CMK (cell line): ENCODE measurements at regions not wholly inside any gene's neighbourhood (a gene's known extent, or its start where the extent isn't known, plus 50 kb on each side); places are given as distances from the start of the nearest gene placed in this dataset.

Source experiments
- DNase-seq: peaks from one replicate; pipeline ENCODE4 v3.0.0-alpha.2; 2010; ENCODE audit warnings: low read depth

DNA sequence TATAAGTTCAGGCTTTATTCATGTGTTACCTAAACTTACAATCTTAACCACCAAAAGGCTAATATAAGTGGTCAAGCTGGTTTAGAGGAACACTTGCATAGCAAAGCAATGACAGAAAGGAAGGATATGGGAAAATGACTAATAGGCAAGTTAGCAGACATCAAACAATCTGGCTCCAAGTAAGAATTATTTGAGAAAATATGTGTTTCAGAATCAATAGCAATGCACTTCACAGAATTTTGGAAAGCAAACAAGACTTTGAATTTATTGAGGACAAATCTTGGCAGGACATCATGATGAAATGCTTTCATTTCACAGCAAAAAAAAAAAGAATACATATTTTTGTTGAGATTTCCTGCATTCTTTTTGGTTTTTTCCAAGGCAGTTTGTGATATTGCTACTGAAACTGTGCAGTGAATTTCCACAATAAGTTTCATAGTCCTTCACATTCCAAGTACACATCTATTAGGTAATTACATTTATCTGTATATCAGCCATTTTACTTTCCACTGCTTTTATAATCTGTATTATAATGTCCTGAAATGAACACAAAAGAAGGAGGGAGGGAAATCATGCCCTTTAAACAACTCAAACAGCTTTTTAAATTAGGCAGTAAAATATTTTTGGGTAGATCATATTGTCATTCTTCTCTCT, 417.9 kb downstream of the NR2F1-AS1 start:
- no peak for DNase-seq

- no peak for DNase-seq
These were observed 419.1 kb downstream of the NR2F1-AS1 start for GRCh38 chr5:93161661-93162654.

GRCh38 chr5:93158841-93159240, 422.2 kb downstream of the NR2F1-AS1 start:
- no peak for DNase-seq

- no peak for DNase-seq
These were observed 424.5 kb downstream of the NR2F1-AS1 start for GRCh38 chr5:93156566-93156965.

- no peak for DNase-seq
These were observed 426.5 kb downstream of the NR2F1-AS1 start for GRCh38 chr5:93154535-93154934.

GRCh38 chr5:93153461-93153860, 427.6 kb downstream of the NR2F1-AS1 start:
- DNase-seq: no peak

GRCh38 chr5:93151896-93152295, 429.1 kb downstream of the NR2F1-AS1 start:
- no peak for DNase-seq

GRCh38 chr5:93151121-93151520, 429.9 kb downstream of the NR2F1-AS1 start:
- DNase-seq: no peak

DNA sequence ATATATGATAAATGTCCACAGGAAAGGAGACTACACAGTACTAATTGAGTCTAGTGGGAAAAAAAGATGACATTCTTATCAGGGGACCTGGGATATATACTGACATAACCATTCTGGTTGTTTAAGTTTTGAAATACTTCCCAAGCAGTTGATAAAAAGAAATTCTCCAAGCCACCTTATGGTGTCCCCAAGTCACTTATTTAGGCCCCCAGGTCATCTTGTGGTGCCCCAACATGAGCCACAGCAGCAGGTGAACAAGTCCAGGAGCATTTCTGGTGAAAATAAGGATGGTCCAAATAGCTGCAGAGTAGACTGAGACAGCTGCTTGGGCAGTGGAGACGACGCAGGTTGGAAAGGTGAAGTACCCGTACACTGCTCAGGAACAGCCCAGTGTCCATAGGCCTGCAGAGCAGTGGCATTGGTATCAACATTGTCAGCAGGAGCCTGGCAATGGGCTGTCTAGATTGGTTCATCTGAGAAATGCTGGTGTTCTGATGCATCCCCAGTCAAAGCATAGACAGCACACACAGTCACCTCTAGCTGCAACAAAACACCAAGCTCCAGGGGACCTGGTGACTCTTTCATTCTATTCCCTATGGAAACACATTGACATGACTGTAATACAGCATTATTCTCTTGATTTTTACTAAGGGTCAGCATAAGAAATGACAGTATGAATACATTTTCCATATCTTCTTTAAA, 430.6 kb downstream of the NR2F1-AS1 start:
- no peak for DNase-seq

DNA sequence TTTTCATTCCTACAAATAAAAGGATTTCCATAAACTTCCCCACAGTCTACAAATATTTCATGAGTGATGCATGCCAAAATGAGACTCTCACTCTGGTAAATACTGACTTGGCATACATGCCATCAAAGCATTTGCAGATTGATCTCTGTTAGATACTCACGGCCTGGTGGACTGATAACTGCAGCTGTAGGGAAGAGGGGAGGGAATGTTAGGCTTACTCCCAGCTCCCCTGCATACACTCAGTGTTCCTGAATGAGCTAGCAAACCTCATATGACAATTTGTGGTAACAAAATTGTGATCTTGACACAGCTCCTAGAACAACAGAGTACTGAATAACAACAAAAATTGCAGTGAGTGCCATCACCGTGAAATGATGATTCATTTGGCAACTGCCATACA, 435.3 kb downstream of the NR2F1-AS1 start:
- no peak for DNase-seq

DNA sequence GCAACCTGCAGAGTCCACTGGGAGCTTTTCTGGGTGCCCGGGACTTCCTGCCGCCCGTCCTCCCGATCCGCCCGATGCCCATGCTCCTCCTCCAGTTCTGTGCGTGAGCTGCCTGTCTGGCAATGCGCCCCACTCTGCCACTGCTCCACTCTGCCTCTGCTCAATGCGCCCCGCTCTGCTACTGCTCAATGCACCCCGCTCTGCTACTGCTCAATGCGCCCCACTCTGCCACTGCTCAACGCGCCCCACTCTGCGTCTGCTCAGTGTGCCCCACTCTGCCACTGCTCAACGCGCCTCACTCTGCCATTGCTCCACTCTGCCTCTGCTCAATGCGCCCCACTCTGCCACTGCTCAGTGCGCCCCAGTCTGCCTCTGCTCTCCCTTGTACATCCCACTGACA, 436.0 kb downstream of the NR2F1-AS1 start:
- no peak for DNase-seq

DNA sequence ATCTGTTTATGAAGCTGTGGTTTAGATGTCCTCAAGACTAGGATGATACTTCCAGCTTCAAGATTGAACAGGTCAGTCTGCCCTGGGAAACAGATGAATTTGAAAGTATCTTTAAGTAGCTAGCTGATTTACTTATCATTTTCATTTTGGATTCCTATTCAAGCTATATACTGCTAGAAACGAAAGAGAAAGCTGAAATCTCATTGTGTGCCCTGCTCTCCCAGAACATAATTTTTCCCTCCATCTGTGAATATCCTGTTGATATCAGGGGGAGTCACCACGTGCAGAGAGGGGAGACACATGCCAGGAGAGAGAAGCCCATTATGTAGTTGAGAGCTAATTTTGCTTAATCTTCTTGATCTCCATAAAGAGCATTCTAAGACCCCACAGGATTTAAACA, 439.1 kb downstream of the NR2F1-AS1 start:
- DNase-seq: no peak

DNA sequence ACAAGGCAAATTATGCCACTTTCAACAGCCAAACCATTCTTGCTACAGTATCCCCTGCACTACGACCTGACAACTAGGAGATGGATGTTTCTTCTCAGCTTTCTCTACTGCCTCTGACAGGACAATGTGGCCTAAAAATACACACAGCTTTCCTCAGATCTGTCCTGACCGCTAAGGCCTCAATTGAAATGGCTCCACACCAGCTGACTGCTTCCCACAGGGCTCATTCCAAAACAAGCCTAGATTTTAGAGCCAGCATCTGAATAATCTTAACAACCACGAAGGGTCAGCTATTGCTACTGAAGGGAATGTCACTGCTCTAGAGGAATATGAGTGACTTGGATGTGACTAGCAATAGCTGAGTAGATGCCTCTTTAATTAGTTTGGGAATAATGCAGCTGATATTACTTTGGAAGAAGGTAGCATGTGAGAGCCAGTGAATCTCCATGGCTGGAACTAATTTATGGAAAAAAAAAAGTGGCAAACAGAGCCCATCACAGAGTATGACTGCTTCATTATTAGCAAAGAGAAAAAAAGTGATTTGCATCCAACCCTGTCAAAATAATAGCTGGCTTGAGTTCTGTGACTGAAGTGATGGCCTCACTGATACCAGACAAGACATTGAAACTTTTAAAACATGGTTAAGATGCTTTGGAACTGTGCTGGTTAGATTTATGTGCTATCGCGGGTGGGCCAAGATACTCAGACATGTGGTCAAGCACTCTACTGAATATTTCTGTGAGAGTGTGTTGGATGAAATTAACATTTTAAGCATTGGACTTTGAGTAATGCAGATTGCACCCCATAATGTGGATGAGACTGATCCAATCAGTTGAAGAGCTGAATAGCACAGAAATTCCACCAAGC, 450.2 kb downstream of the NR2F1-AS1 start:
- DNase-seq: no peak

DNA sequence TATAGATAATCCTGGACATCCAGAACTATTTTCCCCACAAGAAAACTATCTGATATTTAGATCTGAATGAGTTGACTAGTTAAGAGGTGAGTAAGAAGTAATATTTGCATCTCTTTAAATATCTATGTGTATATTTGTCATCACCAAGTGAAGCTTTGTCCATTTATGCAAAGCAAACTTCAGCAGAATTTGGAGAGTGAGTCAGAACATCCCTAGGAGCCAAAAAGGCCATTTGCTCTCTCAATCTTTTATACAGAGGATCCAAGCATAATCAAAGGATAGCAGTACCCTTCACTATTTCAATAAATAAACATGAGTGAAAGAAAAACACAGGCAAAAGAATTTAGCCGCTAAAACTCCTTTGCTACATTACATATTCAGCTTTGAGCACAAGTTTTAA, 454.4 kb downstream of the NR2F1-AS1 start:
- no peak for DNase-seq

DNA sequence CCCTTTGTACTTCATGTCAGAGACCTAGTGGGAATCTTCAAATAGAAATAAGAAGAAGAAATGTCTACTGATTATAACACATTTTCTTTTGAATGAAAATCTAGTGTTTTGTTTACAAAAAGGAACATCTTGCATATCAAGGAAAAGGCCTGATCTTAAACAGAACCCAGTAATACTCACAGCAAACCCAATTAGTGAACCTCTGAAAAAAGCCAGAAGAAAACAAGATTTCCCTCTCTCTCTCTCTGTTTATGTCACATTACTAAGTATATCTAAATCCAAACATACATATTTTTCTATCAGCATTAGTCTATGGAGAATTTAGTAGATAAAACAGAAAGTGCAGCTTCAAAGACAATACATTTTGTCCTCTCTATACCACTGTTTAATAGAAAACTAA, 457.9 kb downstream of the NR2F1-AS1 start:
- no peak for DNase-seq

- DNase-seq: no peak
These were observed 458.6 kb downstream of the NR2F1-AS1 start for GRCh38 chr5:93122446-93122845.

DNA sequence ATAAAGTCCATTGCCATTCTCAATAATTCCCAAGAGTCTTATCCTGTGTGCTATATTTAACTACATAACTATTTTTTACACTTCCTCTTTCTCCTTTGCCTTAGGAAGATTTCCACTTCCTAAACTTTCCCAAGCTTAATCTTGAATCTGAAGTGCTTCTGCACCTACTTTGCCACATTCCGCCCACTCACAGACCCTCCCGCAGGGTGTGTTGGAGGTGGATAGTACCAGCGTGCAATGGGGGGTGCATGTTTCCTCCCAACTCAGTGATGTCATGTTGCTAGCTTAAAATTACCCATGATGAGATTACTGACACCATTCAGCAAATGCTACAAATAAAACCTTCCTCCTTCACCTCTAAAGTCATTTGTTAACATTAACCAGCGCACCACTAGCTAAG, 460.2 kb downstream of the NR2F1-AS1 start:
- no peak for DNase-seq

- no peak for DNase-seq
These were observed 461.0 kb downstream of the NR2F1-AS1 start for GRCh38 chr5:93120051-93120450.

GRCh38 chr5:93117751-93118531, 463.1 kb downstream of the NR2F1-AS1 start:
- no peak for DNase-seq

- DNase-seq: no peak
These were observed 473.1 kb downstream of the NR2F1-AS1 start for GRCh38 chr5:93107805-93108520.
